NCI-H2107 (cell line): ENCODE measurements at regions not wholly inside any gene's neighbourhood (a gene's known extent, or its start where the extent isn't known, plus 50 kb on each side); places are given as distances from the start of the nearest gene placed in this dataset.

Experiments
- DNase-seq: peaks from one replicate; lab custom pipeline; 2025; lab: John Stamatoyannopoulos, UW

GRCh38 chr2:239778042-239778851 lies 246.9 kb downstream of the NDUFA10 start:
- DNase-seq: no peak

GRCh38 chr2:239777219-239777618 lies 247.9 kb downstream of the NDUFA10 start:
- no peak for DNase-seq

GRCh38 chr2:239776436-239777005 lies 248.6 kb downstream of the NDUFA10 start:
- DNase-seq: no peak

- no peak for DNase-seq
These were observed 249.3 kb downstream of the NDUFA10 start for GRCh38 chr2:239775623-239776435.

DNA sequence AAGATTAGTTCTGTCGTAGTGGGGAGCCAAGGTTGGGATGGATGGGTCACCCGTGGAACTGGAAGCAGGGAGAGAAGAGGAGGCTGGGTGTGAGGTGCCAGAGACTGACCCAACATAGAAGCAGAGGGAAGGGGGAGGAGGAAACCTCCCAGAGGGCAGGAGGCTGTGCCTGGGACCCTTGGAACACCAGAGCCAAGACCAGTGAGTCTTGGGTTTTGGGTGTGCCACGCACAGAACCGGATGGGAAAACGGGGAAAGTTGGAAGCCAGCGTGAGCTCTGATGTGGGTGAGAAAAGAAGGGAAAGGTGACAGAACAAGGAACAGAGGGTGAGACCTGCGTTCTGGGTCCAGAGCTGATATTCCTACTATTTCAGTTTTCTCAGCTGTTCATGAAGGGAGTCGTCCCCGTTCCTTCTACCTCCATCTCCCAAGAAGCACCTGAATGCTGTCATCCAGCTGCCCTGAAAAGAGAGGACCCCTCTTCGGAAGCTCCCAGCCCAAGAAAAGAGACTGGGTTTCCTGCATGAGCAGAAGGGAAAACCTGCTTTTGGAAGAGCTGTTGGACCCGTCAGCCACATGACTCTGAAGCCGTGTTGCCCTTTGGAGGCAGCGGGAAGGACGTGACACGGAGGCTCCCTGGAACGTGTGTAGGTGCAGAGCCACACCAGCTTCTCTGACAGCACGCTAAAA lies 250.1 kb downstream of the NDUFA10 start:
- no peak for DNase-seq

DNA sequence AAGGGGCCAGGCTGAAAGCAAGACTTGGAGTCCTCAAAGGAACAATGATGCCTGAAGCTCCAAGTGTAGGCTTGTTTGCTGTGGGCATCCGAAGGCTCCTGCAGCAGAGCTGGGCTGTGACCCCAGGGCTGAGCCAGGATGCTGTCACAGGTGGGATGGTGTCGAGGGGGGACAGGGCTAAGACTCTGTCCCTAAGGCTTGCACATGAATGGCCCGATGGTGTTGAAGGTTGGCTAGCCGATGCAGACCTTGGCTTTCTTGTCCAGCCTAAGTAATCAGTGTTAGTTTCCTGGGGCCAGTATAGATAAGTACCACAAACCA lies 251.0 kb downstream of the NDUFA10 start:
- DNase-seq: no peak

GRCh38 chr2:239773228-239774141 lies 251.7 kb downstream of the NDUFA10 start:
- no peak for DNase-seq

DNA sequence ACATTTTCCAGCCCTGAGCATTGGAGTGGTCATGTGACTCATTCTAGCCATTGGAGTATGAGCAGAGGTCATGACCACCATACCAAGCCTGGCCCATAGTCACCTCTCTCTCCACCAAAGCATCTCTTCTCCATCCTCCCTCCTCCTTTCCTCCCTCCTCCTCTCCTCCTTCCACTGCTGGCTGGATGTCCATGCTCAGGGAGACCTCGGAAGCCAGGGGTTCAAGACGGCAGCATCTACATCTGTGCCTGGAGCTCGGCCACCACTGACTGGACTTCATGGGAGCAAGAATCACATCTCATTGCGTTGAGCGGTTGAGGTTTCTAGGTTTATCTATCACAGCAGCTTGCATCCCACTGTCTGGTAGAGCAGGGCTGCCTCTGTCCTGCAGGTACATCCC lies 252.4 kb downstream of the NDUFA10 start:
- no peak for DNase-seq

- DNase-seq: peak; percentile 91
These were observed 254.9 kb downstream of the NDUFA10 start for GRCh38 chr2:239770246-239770639.

DNA sequence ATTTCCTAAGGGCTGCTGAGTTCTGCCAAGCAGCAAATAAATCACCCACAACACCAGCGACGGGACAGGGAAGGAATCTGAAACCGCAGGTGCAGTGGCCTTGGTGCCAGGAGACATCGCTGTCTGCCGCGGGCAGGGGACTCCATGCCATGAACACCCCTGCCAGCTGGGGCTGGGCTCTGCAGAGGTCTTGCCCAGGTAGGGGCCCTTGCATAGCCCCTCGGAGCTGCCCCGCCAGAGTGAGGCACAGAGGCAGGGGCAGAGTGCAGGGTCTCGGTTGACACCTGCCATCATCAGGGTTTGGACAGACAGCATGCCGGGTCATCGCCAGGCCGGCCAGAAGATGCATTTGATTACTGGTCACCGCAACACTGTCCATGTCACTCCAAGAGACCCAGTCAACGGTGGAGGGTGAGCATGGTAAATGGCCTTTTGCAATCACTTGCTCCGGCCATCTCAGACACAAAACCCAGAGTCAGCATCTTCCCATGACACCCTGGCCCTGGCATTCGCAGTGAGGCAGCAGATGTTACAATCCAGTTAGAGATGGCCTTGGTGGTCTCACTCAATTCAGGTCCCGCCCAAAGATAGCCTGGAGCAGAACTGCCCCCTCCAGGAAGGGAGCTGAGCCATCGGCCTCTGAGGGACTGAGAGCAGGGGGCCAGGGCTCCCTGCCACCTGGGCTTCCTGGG lies 255.4 kb downstream of the NDUFA10 start:
- peak; percentile 22 for DNase-seq

GRCh38 chr2:239768907-239769553 lies 256.1 kb downstream of the NDUFA10 start:
- DNase-seq: no peak

DNA sequence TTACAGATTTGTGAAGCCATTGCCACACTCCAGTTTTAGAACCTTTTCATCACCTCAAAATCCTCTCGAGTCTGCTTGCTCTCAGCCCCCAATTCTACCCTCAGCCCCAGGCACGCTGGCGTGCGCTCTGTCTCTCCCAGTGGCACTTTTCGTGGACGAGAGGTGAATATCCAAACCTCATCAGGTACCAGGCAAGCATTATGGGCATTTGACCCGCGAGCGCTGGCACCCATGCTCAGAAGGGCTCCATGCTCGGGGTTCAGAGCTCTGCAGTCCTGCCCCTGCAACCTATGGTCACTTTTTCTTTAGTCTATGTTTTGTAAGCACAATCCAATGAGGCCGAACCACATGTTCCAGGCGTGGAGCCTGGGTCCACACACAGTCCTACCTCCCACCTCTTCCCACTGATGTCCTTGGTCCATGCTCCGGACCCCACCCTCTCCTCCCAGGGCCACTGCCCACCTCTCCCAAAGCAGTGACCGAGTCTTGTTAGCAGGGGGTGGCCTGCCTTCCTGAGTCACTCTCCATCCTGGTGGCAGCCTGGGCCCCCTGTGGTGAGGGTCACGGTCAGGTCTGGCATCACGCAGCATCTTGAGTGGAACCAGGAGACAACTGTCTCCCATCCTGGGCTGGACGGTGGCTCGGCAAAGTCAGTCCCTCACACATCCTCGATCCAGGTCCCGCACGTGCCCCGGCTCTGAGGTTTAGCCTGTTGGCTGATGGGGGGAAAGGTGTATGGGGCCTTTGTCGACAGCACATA lies 256.9 kb downstream of the NDUFA10 start:
- no peak for DNase-seq

GRCh38 chr2:239767021-239767905 lies 257.9 kb downstream of the NDUFA10 start:
- DNase-seq: peak; percentile 36

- no peak for DNase-seq
These were observed 259.2 kb downstream of the NDUFA10 start for GRCh38 chr2:239765911-239766310.

GRCh38 chr2:239765076-239765845 lies 259.9 kb downstream of the NDUFA10 start:
- DNase-seq: no peak

- DNase-seq: no peak
These were observed 261.6 kb downstream of the NDUFA10 start for GRCh38 chr2:239763433-239764097.

DNA sequence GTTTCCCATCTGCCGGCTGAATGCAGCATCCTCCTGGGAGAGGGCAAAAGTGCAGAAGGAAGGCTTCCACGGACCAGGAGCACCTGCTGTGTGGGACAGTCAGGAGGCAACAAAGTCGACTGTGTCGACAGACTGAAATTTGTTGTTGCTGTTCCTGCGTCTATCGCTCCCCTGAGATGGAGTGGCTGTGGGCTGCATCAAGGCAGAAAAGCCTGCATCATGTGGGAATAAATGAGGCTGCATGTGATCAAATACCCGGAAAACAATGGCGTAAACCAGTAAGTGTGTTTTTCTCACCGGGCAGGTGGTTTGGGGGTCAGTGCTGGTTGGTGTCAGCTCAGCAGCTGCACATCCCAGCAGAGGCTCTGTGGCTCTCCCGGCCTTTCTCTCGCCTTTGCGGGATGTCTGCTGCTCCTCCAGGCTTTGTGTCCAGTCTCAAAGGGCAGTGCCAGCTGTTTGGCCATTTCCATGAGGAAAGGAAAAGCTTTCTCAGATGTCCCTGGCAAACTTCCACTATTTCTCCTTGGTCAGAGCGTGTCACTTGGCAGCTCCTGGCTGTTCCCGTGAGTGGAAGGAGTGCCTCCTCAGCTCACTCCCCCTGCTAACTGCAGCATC lies 262.4 kb downstream of the NDUFA10 start:
- peak; percentile 24 for DNase-seq
